WTC11 (cell line): ENCODE measurements at regions not wholly inside any gene's neighbourhood (a gene's known extent, or its start where the extent isn't known, plus 50 kb on each side); places are given as distances from the start of the nearest gene placed in this dataset.

Experiments used
- ATAC-seq: fragments of 200-7000 bp; cut with Tn5 transposase; 2 replicates; pipeline ENCODE4 v1.10.0; 2021; ENCODE audit warnings: mild to moderate bottlenecking, moderate library complexity
- CTCF ChIA-PET: fragments of 300-600 bp; sonication (Branson Sonifier 250); formaldehyde crosslinking; loops from one replicate; lab custom pipeline; 2021; ENCODE audit warnings: antibody characterized with exemption; lab: Charles Lee
- POLR2A ChIA-PET: fragments of 350-600 bp; sonication (Branson Sonifier 250); formaldehyde crosslinking; loops from one replicate; lab custom pipeline; 2021; ENCODE audit warnings: antibody characterized with exemption; lab: Charles Lee
- DNase-seq: peaks from one replicate; pipeline ENCODE4 v3.0.0; 2021; ENCODE audit warnings: low spot score
- H3K27ac Mint-ChIP-seq: 2 replicates; pipeline ENCODE4 v1.8.0; 2021; ENCODE audit warnings: mixed read lengths
- H3K27me3 Mint-ChIP-seq: 2 replicates; pipeline ENCODE4 v1.8.0; 2021; ENCODE audit warnings: low read depth, mild to moderate bottlenecking, moderate library complexity, mixed read lengths
- H3K36me3 Mint-ChIP-seq: 2 replicates; pipeline ENCODE4 v1.8.0; 2021; ENCODE audit warnings: mixed read lengths
- H3K4me1 Mint-ChIP-seq: 2 replicates; pipeline ENCODE4 v1.8.0; 2022; ENCODE audit warnings: mixed read lengths
- H3K4me3 Mint-ChIP-seq: 2 replicates; pipeline ENCODE4 v1.8.0; 2021; ENCODE audit warnings: mild to moderate bottlenecking, moderate library complexity, mixed read lengths
- H3K9me3 Mint-ChIP-seq: 2 replicates; pipeline ENCODE4 v1.8.0; 2021; ENCODE audit warnings: mixed read lengths
- E2F1 ChIP-seq: sonication (generic); formaldehyde crosslinking; IDR thresholded peaks from 2 replicates; pipeline ENCODE4 v1.8.0; 2022; ENCODE audit warnings: mild to moderate bottlenecking, missing genetic modification reagents
- ERG ChIP-seq: fragments of 250-450 bp; sonication (Bioruptor Pico); IDR thresholded peaks from 2 replicates; pipeline ENCODE4 v1.8.0; 2021; ENCODE audit warnings: mild to moderate bottlenecking
- ETV6 ChIP-seq: sonication (generic); formaldehyde crosslinking; IDR thresholded peaks from 2 replicates; pipeline ENCODE4 v1.8.1; 2022; ENCODE audit warnings: mild to moderate bottlenecking, missing genetic modification reagents
- FOXP1 ChIP-seq: sonication (generic); formaldehyde crosslinking; IDR thresholded peaks from 2 replicates; pipeline ENCODE4 v1.8.0; 2022; ENCODE audit warnings: missing genetic modification reagents, mild to moderate bottlenecking, moderate library complexity, borderline replicate concordance
- GRHL2 ChIP-seq: fragments of 250-450 bp; sonication (Bioruptor Pico); IDR thresholded peaks from 2 replicates; pipeline ENCODE4 v1.8.0; 2022; ENCODE audit warnings: mild to moderate bottlenecking, moderate library complexity; ENCODE audit not compliant: insufficient replicate concordance, severe bottlenecking
- IRF1 ChIP-seq: sonication (generic); formaldehyde crosslinking; IDR thresholded peaks from 2 replicates; pipeline ENCODE4 v1.8.0; 2023; ENCODE audit warnings: missing genetic modification reagents
- JAZF1 ChIP-seq: fragments of 250-450 bp; sonication (Bioruptor Pico); IDR thresholded peaks from 2 replicates; pipeline ENCODE4 v1.9.0; 2021; ENCODE audit warnings: moderate library complexity, mild to moderate bottlenecking, inconsistent platforms
- MAX ChIP-seq: sonication (generic); formaldehyde crosslinking; IDR thresholded peaks from 2 replicates; pipeline ENCODE4 v1.8.0; 2022; ENCODE audit warnings: mild to moderate bottlenecking, missing genetic modification reagents
- RELA ChIP-seq: sonication (generic); formaldehyde crosslinking; IDR thresholded peaks from 2 replicates; pipeline ENCODE4 v1.8.1; 2022; ENCODE audit warnings: missing genetic modification reagents, mild to moderate bottlenecking, borderline replicate concordance
- SOX15 ChIP-seq: fragments of 250-450 bp; sonication (Bioruptor Pico); IDR thresholded peaks from 2 replicates; pipeline ENCODE4 v1.9.0; 2021; ENCODE audit warnings: mild to moderate bottlenecking
- TEAD1 ChIP-seq: sonication (generic); formaldehyde crosslinking; IDR thresholded peaks from 2 replicates; pipeline ENCODE4 v1.8.0; 2022; ENCODE audit warnings: mild to moderate bottlenecking, missing genetic modification reagents
- ZBTB43 ChIP-seq: sonication (generic); formaldehyde crosslinking; IDR thresholded peaks from 2 replicates; pipeline ENCODE4 v1.8.1; 2023; ENCODE audit warnings: mild to moderate bottlenecking, missing genetic modification reagents
- ZNF121 ChIP-seq: sonication (generic); formaldehyde crosslinking; IDR thresholded peaks from 2 replicates; pipeline ENCODE4 v1.8.0; 2023; ENCODE audit warnings: missing genetic modification reagents
- ZNF138 ChIP-seq: sonication (generic); formaldehyde crosslinking; conservative IDR thresholded peaks from 2 replicates; pipeline ENCODE4 v1.8.1; 2022; ENCODE audit warnings: mild to moderate bottlenecking, moderate library complexity, missing genetic modification reagents
- ZNF281 ChIP-seq: sonication (generic); formaldehyde crosslinking; IDR thresholded peaks from 2 replicates; pipeline ENCODE4 v1.8.0; 2023; ENCODE audit warnings: mild to moderate bottlenecking, missing genetic modification reagents
- TF ChIP-seq, protein P1 (sequence below): fragments of 250-450 bp; sonication (Bioruptor Pico); IDR thresholded peaks from 2 replicates; pipeline ENCODE4 v1.9.0; 2021; ENCODE audit warnings: moderate library complexity, mild to moderate bottlenecking, inconsistent platforms, borderline replicate concordance
- TF ChIP-seq, protein P2 (sequence below): fragments of 250-450 bp; sonication (Bioruptor Pico); conservative IDR thresholded peaks from 2 replicates; pipeline ENCODE4 v1.9.0; 2021; ENCODE audit warnings: mild to moderate bottlenecking
- TF ChIP-seq, protein P3 (sequence below): fragments of 250-450 bp; sonication (Bioruptor Pico); IDR thresholded peaks from 2 replicates; pipeline ENCODE4 v1.9.0; 2021; ENCODE audit warnings: mild to moderate bottlenecking
- TF ChIP-seq, protein P4 (sequence below): sonication (generic); formaldehyde crosslinking; conservative IDR thresholded peaks from 2 replicates; pipeline ENCODE4 v1.8.1; 2022; ENCODE audit warnings: mild to moderate bottlenecking, missing genetic modification reagents
- TF ChIP-seq, protein P5 (sequence below): fragments of 250-450 bp; sonication (Bioruptor Pico); IDR thresholded peaks from 2 replicates; pipeline ENCODE4 v1.9.0; 2021; ENCODE audit warnings: mild to moderate bottlenecking, borderline replicate concordance

DNA sequence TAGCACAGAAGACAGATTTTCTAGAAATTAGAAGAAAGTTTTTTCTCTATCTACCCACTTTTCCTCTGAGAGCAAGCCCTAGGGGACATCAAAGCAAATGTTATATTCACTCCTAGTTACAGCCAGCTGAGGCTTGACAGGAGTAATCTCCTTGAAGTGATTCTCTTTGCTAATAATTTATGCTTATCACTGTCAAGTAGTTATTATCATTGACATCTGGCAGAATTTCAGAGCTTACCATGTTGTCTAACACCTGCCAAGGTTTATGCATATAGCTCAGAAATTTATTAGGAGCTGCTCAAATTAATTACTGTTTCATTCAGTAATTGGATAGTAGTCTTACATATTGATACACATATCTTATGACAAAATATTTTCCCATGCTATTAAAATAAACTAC lies 465.9 kb upstream of the ATXN8OS start (continued):
- TF ChIP-seq TEAD1 (CRISPR knock-in tag) = no peak
- TF ChIP-seq SOX15 = no peak
- TF ChIP-seq ZNF121 (CRISPR knock-in tag) = no peak
- TF ChIP-seq, protein P1, sequence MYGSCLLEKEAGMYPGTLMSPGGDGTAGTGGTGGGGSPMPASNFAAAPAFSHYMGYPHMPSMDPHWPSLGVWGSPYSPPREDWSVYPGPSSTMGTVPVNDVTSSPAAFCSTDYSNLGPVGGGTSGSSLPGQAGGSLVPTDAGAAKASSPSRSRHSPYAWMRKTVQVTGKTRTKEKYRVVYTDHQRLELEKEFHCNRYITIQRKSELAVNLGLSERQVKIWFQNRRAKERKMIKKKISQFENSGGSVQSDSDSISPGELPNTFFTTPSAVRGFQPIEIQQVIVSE (CRISPR knock-in tag) = no peak
- TF ChIP-seq, protein P2, sequence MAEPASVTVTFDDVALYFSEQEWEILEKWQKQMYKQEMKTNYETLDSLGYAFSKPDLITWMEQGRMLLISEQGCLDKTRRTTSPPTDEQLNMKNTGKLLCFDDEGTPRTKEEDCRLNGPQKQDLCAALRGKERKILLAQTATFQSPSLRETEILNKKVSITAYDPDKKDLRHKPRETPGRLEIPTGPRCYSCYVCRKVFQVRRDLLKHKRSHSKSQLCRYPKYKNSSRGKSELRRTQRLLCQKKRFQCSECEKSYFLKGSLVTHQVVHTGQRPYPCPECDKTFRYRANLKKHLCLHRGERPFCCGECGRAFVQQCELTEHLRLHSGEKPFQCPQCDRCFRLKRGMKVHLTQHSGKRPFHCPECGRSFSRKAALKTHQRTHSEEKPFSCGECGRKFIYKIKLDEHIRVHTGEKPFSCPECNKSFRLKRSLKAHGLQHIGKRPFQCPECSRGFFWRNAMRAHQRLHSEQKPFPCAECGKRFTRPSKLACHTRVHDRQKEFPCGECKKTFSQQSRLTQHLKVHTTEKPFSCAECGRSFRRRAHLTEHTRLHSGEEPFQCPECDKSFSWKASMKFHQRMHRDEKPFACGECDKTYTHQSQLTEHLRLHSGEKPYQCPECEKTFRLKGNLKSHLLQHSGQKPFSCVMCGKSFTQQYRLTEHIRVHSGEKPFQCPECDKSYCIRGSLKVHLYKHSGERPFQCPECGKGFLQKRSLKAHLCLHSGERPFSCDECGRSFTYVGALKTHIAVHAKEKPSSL (CRISPR knock-in tag) = no peak
- TF ChIP-seq IRF1 = no peak
- no peak for TF ChIP-seq RELA (CRISPR knock-in tag)
- no peak for TF ChIP-seq MAX
- TF ChIP-seq ZNF281 (CRISPR knock-in tag) = no peak
- no peak for TF ChIP-seq E2F1 (CRISPR knock-in tag)
- TF ChIP-seq ZBTB43 (CRISPR knock-in tag) = no peak
- no peak for TF ChIP-seq ERG (CRISPR knock-in tag)
- no peak for TF ChIP-seq ETV6 (CRISPR knock-in tag)
- no peak for TF ChIP-seq GRHL2 (CRISPR knock-in tag)
- TF ChIP-seq, protein P3, sequence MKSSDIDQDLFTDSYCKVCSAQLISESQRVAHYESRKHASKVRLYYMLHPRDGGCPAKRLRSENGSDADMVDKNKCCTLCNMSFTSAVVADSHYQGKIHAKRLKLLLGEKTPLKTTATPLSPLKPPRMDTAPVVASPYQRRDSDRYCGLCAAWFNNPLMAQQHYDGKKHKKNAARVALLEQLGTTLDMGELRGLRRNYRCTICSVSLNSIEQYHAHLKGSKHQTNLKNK (CRISPR knock-in tag) = no peak

GRCh38 chr13:69633044-69633443 lies 474.6 kb upstream of the ATXN8OS start:
- POLR2A ChIA-PET = no interaction called here
- no peak for DNase-seq
- peaks cover 8% of the 10 kb centered on the region for H3K9me3 Mint-ChIP-seq
- no peaks in the 10 kb centered on the region for H3K4me1 Mint-ChIP-seq
- no peaks in the 10 kb centered on the region for H3K27me3 Mint-ChIP-seq
- ATAC-seq = no peak
- CTCF ChIA-PET = no interaction called here
- no peaks in the 10 kb centered on the region for H3K36me3 Mint-ChIP-seq
- no peak overlapping the region for H3K4me3 Mint-ChIP-seq
- H3K27ac Mint-ChIP-seq = no peak overlapping the region
- TF ChIP-seq ZNF138 = no peak
- TF ChIP-seq, protein P4, sequence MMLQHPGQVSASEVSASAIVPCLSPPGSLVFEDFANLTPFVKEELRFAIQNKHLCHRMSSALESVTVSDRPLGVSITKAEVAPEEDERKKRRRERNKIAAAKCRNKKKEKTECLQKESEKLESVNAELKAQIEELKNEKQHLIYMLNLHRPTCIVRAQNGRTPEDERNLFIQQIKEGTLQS (CRISPR knock-in tag) = no peak
- TF ChIP-seq, protein P1 (CRISPR knock-in tag) = no peak
- no peak for TF ChIP-seq FOXP1 (CRISPR knock-in tag)
- TF ChIP-seq JAZF1 (CRISPR knock-in tag) = no peak
- TF ChIP-seq, protein P5, sequence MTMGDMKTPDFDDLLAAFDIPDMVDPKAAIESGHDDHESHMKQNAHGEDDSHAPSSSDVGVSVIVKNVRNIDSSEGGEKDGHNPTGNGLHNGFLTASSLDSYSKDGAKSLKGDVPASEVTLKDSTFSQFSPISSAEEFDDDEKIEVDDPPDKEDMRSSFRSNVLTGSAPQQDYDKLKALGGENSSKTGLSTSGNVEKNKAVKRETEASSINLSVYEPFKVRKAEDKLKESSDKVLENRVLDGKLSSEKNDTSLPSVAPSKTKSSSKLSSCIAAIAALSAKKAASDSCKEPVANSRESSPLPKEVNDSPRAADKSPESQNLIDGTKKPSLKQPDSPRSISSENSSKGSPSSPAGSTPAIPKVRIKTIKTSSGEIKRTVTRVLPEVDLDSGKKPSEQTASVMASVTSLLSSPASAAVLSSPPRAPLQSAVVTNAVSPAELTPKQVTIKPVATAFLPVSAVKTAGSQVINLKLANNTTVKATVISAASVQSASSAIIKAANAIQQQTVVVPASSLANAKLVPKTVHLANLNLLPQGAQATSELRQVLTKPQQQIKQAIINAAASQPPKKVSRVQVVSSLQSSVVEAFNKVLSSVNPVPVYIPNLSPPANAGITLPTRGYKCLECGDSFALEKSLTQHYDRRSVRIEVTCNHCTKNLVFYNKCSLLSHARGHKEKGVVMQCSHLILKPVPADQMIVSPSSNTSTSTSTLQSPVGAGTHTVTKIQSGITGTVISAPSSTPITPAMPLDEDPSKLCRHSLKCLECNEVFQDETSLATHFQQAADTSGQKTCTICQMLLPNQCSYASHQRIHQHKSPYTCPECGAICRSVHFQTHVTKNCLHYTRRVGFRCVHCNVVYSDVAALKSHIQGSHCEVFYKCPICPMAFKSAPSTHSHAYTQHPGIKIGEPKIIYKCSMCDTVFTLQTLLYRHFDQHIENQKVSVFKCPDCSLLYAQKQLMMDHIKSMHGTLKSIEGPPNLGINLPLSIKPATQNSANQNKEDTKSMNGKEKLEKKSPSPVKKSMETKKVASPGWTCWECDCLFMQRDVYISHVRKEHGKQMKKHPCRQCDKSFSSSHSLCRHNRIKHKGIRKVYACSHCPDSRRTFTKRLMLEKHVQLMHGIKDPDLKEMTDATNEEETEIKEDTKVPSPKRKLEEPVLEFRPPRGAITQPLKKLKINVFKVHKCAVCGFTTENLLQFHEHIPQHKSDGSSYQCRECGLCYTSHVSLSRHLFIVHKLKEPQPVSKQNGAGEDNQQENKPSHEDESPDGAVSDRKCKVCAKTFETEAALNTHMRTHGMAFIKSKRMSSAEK (CRISPR knock-in tag) = no peak
